ENCODE measurements at regions not wholly inside any gene's neighbourhood (a gene's known extent, or its start where the extent isn't known, plus 50 kb on each side); places are given as distances from the start of the nearest gene placed in this dataset.

DNA sequence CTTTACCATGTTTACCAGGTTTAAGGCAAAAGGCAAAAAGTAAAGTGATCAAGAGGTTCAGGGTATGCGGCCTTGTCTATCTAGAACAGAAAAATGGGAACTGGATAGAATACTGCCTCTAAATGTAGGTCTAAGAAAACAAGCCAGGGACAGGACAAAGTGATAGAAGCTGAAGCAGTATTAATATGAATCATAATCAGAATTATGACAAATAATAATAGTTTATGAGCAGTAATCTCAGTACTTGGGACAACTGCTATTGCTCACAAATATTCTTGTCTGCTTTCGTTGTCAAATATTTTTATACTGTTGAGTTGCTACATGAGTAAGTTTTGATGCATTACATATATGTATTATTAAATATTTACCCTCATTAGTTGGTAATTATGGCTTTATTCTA is 356.9 kb upstream of the RBMS3 start:
- TF ChIP-seq, protein P1, sequence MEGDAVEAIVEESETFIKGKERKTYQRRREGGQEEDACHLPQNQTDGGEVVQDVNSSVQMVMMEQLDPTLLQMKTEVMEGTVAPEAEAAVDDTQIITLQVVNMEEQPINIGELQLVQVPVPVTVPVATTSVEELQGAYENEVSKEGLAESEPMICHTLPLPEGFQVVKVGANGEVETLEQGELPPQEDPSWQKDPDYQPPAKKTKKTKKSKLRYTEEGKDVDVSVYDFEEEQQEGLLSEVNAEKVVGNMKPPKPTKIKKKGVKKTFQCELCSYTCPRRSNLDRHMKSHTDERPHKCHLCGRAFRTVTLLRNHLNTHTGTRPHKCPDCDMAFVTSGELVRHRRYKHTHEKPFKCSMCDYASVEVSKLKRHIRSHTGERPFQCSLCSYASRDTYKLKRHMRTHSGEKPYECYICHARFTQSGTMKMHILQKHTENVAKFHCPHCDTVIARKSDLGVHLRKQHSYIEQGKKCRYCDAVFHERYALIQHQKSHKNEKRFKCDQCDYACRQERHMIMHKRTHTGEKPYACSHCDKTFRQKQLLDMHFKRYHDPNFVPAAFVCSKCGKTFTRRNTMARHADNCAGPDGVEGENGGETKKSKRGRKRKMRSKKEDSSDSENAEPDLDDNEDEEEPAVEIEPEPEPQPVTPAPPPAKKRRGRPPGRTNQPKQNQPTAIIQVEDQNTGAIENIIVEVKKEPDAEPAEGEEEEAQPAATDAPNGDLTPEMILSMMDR (conservative IDR thresholded peaks at IDR 0.05; ENCODE audit: low read depth, low read length), result no peak
- DNase-seq (ENCODE audit: low read depth), result no peak
- H3K4me3 ChIP-seq (ENCODE audit: low read length), result no peak overlapping the region

DNA sequence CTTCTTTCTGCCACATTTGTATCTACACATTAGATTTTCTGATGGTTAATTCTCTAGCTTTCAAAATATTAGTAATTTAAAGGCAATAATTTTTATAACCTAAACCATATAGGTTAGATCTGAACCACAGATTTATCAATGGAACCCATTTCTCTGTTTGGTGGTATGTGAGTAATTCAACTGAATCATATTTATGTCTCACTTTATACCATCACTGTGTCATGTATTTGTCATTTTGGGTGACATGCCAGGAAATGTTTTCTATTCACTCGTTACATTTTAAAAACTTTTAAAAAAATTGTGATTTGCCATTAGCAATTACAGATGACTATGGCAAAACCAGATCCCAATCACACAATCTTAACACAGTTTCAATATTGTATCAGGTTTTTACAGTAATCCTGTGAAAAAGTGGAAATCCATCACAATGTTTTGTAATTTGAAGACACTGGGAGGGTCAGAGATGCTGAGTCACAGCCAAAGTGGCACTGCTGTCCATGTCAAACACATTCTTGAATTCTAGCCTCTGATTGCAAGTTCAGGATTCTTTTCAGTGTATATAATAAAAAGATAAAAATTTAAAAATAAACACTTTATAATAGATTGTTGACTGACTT is 356.0 kb upstream of the RBMS3 start:
- TF ChIP-seq, protein P1 (conservative IDR thresholded peaks at IDR 0.05; ENCODE audit: low read depth, low read length), result no peak
- no peak for DNase-seq (ENCODE audit: low read depth)
- no peak overlapping the region for H3K4me3 ChIP-seq (ENCODE audit: low read length)

DNA sequence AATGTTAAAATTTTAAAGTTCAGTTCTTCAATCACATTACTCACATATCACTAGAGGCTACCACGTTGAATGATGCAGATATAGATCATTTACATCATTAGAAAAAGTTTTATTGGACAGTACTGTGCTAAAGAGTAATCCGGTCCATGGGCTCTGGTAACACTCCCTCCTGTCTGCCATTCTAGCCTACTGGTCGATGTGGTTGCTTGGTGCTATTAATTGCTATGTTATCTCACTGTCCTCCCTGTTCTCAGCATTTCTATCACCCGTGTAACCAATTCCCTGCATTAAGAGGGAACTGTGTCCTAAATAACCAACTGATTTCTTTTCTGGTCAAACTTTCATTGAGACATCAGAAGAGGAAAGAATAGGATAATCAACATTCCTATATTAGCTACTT is 347.5 kb upstream of the RBMS3 start:
- H3K4me3 ChIP-seq (ENCODE audit: low read length), result no peak overlapping the region
- no peak for DNase-seq (ENCODE audit: low read depth)
- TF ChIP-seq, protein P1 (conservative IDR thresholded peaks at IDR 0.05; ENCODE audit: low read depth, low read length), result no peak

DNA sequence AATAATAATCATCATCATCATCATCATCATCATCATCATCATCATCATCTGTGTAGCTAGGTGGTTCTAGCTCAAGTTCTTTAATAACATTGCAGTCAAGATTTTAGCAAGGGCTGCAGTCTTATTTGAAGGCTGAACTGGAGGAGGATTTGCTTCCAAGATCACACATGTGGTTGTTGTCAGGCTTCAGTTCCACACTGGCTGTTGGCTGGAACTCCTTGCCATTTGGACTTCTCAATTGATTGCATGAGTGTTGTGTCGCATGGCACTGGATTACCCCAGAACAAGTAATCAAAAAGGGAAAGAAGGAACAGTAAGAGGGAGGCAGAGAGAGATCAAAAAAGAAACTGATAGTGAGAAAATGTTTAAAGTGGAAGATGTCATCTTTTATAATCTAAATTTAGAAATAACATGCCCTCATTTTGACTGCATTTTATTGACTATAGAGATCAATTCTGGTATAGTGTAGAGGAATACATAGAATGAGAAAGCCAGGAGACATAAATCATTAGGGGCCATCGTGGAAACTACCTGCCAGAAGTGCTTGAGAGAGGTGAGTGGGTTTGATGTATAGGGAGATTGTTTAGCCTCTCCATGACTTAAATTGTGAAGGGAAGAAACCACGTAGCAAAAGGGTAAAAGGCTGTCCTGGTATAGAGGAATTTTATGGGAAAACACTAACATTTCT is 346.6 kb upstream of the RBMS3 start:
- no peak for DNase-seq (ENCODE audit: low read depth)
- TF ChIP-seq, protein P1 (conservative IDR thresholded peaks at IDR 0.05; ENCODE audit: low read depth, low read length), result no peak
- H3K4me3 ChIP-seq (ENCODE audit: low read length), result no peak overlapping the region

DNA sequence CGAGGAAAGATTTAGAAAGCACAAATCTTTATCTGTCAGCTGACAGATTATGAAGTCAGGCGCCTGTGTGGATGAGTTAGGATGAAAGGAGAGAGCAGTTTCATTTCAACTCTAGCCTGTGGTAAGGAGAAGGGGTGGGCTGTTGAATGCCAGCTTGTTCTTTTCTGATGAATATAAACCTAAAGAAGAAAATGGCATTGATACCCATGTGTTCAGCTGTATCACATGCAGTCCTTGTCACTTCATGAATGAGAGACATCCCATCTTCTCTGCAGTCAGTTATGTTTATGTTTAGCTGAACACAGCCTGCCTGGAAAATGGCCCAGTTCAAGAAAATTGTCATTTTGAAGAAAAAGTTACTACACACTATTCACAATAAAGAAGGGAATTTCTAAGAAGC is 345.7 kb upstream of the RBMS3 start:
- DNase-seq (ENCODE audit: low read depth), result no peak
- TF ChIP-seq, protein P1 (conservative IDR thresholded peaks at IDR 0.05; ENCODE audit: low read depth, low read length), result no peak
- H3K4me3 ChIP-seq (ENCODE audit: low read length), result no peak overlapping the region

DNA sequence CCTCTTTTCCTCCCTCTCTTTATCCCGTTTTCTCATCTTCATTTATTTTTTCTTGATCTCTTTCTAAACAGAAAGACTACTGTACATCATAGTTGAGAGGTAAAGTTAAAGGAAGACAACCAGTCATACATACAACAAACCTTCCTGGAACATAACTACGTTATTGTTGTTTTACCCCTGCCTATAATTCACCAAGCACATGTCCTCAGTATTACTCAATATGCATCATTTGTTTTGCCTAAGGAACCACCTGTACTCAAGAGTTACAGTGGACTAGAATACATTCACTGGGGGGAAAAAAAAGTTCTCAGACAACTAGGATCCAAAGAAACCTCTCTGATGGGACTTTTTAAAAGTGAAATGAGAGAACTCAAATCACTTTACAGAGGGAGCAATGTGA is 344.7 kb upstream of the RBMS3 start:
- TF ChIP-seq, protein P1 (conservative IDR thresholded peaks at IDR 0.05; ENCODE audit: low read depth, low read length), result no peak

DNA sequence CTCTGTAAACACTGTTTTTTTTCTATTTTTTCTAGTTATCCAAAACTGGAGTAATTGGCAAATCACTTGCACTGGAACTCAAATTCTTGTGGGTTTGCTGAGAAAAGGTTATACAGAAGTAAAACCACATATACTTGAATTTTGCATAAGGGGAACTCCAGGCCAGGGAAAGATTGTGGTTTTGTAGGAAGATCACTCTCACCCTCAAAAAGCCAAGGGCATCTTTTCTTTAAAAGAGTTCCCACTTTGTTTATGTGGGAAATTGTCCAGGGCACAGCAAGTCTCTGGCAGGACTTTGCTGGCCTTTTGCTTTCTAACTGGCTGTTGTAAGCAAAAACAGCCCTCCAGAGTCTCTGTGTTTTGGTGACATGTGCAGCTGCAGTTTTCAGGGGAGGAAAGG is 340.3 kb upstream of the RBMS3 start:
- peak; percentile 39 for DNase-seq (ENCODE audit: low read depth)
- no peak overlapping the region for H3K4me3 ChIP-seq (ENCODE audit: low read length)
- TF ChIP-seq, protein P1 (conservative IDR thresholded peaks at IDR 0.05; ENCODE audit: low read depth, low read length), result no peak

More for the DNA sequence above, 344.7 kb upstream of the RBMS3 start:
- H3K4me3 ChIP-seq (ENCODE audit: low read length), result no peak overlapping the region
- no peak for DNase-seq (ENCODE audit: low read depth)

Measured in retinal pigment epithelial cell (primary cell).